ENCODE measurements at regions not wholly inside any gene's neighbourhood (a gene's known extent, or its start where the extent isn't known, plus 50 kb on each side); places are given as distances from the start of the nearest gene placed in this dataset.
"Not testable (repeated sequence)": the region's sequence is repeated elsewhere in the genome, so short reads cannot be mapped to it uniquely, and the experiment has no call there.

DNA sequence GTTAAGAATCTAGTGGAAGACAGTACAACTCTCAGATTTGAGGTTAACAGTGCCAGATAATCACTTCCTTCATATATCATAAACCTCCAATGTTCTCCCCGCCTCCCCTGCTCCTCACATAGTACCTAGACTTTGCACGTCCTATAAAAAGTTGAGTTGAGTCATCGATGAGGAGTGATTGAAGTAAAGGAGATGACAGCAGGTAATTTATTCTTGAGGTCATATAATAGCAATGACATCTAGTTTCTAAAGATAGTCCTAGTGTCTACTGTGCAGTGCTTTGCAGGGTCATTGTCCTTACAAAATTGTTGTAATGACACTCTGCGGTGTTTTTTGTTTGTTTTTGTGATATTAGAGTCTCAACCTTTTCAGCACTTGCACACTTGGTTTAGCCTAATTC is 510.5 kb upstream of the LRFN5 start:
- DNase-seq (ENCODE audit: low read depth, low spot score), result no peak

DNA sequence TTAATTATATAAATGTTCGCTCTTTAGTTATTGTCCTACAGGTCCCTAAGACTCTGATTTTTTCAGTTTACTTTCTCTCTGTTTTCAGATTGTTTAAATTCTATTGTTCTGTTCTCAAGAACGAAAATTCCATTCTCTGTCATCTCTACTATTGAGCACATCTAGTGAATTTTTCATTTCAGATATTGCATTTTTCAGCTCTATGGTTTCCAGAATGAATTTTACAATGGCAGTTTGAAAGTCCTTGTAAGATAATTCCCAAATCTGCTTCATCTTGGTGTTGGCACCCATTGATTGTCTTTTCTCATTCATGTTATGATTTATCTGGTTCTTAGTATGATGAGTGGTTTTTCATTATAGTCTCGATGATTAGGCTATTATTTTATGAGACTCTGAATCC is 519.6 kb upstream of the LRFN5 start:
- DNase-seq (ENCODE audit: low read depth, low spot score), result no peak

DNA sequence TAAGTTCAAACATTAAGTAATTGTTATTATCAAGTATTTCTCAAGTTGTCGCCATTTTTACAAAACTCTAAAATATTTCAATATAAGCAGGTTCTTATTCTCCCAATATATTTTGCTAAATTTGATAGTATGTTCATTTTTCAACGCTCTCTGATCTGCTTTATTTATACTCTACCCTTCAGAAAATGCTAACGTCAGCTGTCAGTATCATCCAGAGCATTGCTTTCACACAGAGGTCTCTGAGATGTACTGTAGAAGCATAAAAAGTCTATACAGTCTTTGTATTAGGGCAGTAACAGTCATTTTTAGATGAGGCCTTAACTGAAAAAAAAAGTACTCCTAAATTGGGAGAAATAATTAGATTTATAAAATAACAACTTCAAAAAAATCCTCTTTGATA is 533.1 kb upstream of the LRFN5 start:
- no peak for DNase-seq (ENCODE audit: low read depth, low spot score)

DNA sequence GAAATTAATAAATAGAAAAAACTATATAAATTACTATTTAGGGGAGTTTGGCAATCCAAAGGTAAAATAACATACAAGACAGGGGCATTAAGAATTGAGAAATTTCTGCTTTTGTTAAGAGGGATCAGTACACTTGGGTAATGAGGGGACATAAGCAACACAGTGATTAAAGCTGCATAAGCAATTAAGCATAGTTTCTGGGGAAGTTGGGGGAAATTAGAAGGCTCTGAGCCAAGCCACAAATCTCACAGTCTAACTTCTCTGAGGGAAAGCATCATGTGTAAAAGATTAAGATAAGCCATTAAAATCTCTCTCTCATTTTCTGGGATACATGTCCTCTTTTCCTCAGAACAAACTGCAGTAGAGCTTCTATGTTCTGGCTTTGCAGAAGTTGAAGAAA is 533.9 kb upstream of the LRFN5 start:
- DNase-seq (ENCODE audit: low read depth, low spot score), result no peak

DNA sequence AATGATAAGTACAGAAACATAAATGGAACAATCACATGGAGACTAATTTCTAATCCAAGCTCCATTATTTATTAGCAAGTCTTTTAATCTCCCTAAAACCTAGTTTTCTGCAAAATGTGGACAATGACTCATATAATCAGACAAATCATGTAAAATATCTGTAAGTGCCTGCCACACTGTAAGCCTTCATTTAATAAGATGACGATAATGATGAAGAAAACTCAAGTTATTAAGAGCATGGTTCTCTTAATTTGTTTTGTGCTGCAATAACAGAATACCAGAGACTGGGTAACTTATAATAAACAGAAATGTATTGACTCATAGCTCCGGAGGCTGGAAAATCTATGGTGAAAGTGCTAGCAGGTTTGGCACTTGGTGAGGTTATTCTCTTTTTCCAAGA is 535.3 kb upstream of the LRFN5 start:
- no peak for DNase-seq (ENCODE audit: low read depth, low spot score)

DNA sequence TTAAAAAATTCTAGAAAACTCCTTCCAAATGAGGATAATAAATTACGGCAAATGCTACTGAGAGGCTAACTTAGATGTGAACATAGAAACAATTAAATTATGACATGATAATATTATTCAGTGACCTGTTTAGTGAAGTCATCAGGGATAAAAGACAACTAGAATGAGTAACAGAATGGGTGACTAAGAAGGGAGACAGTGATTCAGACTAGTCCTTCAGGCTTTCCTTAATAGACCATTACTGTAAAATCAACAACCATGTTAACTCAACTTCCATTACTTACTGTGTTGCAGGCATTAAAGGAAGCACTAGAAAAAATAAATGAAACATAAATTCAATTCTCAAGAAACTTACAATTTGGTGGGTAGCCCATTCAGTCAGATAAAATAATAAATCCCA is 543.9 kb upstream of the LRFN5 start:
- no peak for DNase-seq (ENCODE audit: low read depth, low spot score)

DNA sequence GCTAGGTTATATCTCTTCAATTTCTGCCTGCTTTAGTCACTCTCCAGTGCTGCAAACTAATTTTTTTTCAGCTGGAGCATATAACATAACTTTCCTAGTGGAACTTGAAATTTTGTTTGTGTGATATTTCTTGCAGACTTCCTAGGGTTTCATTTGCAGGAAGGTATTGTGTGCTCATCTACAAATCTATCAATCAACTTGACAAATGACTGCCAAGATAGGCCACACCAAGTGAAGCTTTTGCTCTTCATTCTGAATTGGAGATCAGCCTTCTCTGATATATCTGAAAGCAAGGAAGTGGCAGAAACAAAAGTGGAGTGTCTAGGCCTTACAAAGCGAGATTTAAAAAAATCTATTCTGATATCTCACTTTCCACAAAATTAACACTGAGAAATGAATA is 551.1 kb upstream of the LRFN5 start:
- DNase-seq (ENCODE audit: low read depth, low spot score), result no peak

DNA sequence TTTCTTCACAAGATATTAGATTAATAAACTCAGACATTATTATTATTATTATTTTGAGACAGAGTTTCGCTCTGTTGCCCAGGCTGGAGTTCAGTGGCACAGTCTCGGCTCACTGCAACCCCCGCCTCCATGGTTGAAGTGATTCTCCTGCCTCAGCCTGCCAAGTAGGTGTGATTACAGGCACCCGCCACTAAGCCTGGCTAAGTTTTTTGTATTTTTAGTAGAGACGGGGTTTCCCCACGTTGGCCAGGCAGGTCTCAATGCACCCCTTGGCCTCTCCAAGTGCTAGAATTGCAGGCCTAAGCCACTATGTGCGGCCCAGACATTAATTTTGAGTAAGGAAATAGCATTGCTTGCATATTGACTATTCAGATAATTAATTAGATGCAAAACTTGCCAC is 554.9 kb upstream of the LRFN5 start:
- peak; percentile 17 for DNase-seq (ENCODE audit: low read depth, low spot score)

DNA sequence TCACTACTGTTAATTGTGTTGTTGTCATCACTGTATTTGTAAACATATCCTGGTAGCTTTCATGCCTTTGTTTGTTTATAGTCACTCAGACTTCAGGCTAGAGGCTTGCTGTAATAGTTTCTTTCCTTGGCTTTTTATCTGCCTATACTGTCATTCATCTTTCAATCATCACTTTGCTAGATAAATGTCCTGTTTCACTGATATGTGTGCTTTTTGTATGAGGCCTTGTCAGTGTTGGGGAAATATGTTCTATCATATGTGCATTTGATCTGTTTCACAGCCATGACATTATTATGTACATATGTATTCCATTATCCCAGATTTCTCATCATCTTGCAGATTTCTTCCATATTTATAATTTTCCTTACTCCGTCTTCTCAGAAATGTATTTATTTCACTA is 558.9 kb upstream of the LRFN5 start:
- no peak for DNase-seq (ENCODE audit: low read depth, low spot score)

DNA sequence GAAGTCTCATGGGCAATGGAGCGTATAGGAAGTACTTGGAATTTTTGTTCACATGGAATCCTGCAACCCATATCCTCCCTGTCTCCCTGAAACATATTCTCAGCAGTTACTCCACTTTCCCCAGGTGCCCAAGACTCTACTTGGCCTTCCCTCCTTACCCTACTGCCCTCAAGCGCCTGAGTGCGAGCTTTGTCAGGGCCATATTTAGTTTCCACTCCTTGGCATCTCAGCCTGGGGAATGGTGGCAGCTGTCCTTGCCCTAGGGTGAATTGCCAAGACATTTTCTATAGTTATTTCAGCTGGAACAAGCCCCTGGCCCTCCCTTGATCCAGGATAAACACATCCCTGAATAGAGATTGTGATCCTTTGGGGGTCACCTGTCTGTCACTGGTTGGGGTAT is 569.3 kb upstream of the LRFN5 start:
- DNase-seq (ENCODE audit: low read depth, low spot score), result no peak

DNA sequence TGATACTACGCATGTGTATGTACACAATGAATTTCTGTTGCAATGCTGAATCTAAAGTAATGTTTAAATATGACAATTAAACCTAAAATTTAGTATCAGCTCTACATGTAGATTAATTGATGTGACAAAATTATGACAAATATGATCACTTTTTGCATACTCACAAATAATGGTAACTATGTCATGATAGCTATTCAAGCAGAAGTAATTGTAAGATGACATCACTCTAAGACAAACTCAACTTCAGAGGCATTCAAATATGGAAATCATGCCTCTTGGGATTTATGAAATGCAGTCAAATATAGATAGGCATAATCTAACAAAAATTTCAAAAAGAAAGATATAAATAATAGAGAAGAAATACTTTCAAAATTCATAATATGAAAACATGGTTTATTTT is 571.7 kb upstream of the LRFN5 start:
- DNase-seq (ENCODE audit: low read depth, low spot score), result no peak

DNA sequence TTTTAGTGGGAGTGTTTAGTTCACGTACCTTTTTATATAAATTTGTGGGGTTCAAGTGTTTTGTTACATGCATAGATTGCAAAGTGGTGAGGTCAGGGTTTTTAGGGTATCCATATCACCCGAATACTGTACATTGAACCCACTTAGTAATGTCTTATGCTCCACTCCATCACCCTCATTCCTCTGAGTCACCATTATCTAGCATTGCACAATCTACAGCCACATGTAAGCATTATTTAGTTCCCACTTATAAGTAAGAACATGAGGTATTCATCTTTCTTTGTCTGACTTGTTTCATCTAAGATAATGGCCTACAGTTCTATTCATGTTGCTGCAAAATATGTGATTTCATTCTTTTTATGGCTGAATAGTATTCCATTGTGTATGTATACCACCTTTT is 583.7 kb upstream of the LRFN5 start:
- no peak for DNase-seq (ENCODE audit: low read depth, low spot score)

DNA sequence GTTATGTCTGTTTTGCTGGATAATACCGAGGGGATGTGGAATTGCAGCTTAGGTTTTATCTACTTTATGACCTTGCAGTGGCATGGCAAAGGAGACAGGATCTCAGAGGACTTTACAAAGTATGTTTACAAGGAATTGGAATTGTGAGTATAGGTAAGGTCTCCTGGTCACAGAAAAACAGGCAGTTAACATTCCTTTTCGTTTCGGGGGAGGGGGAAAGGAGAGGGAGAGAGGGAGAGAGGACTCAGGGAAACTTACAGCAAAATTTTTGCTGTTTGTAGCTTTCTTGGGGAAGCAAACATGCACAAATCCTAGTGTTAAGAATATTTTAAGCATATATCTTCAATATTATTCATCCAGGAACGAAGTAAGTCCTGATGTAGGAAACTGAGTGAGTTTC is 590.5 kb upstream of the LRFN5 start:
- DNase-seq (ENCODE audit: low read depth, low spot score), result peak; percentile 12

DNA sequence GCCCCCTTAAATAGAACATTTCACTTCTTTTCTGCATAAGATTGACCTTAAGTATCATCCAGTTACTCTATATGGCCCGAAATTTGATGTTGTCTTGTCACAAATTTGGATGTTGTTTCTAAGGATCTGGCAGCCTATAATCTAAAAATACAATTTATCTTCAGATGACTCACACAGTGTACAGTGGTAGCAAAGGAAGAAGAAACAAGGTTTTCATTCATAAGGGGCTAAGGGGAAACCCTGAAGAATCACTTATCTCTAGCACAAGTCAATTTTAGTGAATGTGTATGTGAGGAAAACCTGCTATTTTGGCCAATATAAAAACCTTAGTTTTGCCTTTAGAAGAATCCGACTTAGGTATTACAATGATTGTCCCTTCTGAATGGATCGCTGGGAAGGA is 606.3 kb upstream of the LRFN5 start:
- no peak for DNase-seq (ENCODE audit: low read depth, low spot score)

DNA sequence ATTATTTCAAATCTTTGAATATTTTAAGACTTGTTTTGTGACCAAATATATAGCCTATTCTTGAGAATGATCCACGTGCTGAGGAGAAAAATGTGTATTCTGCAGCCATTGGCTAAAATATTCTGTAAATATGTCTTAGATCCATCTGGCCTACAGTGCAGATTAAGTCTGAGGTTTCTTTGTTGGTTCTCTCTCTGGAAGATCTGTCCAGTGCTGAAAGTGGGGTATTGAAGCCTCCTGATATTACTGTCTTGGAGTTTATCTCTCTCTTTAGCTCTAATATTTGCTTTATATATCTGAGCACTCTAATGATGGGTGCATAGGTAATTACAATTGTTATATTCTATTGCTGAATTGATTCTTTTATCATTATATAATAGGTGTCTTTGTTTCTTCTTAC is 617.4 kb upstream of the LRFN5 start:
- no peak for DNase-seq (ENCODE audit: low read depth, low spot score)

DNA sequence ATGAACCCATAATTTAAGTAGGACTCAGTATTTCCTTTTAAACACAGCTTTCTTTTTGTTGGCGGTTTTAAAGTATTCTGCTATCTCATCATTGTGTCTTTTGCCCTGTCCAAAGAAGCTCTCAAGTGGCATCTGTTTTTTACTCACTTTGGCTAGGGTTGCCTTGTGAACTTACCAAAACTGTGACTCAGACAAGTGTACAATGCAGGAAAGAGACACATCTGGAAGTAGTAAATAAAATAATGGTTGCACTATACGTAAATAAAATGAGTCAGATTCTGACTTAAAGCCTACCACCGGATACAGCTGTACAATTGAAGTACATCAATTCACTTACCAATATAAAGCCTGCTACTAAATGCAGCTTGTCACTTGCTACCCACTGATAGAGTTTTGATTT is 619.2 kb upstream of the LRFN5 start:
- no peak for DNase-seq (ENCODE audit: low read depth, low spot score)

DNA sequence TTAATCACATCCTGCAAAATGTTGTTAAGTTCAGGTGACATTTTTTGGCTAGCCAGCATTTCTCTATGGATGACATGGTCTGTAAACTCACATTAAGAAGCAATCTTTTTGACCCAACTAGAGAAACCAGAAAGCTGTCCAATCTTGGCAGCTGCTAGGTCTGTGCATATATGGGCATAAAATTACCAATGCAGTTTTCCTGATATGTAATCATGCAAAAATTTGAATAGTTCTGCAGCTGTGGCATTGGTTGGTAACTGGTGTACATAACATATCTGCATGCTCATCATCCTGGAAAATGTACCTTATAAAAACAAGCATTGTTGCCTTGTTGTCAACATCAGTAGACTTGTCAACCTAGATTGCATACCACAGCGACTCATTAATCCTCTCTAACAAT is 620.0 kb upstream of the LRFN5 start:
- no peak for DNase-seq (ENCODE audit: low read depth, low spot score)

DNA sequence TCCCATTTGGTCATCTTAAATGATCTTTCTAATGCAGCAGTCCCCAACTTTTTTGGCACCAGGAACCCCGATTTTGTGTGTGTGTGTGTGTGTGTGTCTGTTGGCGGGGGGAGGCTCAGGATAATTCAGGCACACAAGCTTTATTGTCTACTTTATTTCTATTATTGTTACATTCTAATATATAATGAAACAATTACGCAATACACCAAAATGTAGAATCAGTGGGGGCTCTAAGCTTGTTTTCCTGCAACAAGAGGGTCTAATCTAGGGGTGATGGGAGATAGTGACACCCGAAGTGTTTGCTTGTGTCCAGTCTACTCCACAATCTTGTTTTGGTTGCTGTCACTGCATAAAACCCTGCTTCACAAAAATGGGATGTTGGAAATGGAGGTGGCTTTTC is 621.1 kb upstream of the LRFN5 start:
- no peak for DNase-seq (ENCODE audit: low read depth, low spot score)

DNA sequence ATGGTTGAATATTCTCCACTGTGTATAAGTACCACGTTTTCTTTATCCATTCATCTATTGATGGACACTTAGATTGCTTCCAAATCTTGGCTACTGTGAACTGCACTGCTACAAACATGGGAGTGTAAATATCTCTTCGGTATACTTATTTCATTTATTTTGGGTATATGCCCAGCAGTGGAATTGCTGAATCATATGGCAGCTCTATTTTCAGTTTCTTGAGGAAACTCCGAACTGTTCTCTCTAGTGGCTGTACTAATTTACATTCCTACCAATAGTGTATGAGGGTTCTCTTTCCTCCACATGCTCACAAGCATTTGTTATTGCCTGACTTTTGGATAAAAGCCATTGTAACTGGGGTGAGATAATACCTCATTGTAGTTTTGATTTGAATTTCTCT is 623.1 kb upstream of the LRFN5 start:
- DNase-seq (ENCODE audit: low read depth, low spot score), result no peak

DNA sequence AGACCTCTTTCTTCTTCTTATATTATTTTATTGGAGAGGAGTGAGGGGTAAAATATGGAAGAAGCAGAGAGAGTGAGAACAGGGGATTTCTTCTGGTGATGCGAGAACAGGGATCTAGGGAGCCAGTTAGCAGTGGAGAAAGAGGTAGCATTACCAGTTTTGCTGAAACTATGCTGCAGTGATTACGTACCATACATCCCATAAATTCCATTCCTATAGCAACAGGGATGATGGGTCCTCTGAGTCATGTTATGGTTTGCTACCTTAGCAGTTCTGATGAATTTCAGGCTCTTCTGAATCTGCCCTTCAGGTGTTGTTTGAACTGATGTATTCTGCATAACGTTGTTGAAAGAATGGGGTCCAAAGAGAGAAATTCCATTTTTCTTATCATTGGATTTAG is 625.4 kb upstream of the LRFN5 start:
- DNase-seq (ENCODE audit: low read depth, low spot score), result no peak

DNA sequence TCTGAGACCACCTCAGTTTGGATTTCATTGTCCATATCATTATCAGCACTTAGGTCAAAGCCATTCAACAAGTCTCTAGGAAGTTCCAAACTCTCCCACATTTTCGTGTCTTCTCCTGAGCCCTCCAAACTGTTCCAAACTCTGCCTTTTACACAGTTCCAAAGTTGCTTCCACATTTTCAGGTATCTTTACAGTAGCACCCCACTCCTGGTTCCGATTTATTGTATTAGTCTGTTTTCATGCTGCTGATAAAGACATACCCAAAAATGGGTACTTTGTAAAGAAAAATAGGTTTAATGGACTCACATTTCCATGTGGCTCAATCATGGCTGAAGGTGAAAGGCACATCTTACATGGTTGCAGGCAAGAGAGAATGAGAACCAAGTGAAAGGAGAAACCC is 646.4 kb upstream of the LRFN5 start:
- not testable (repeated sequence) for DNase-seq (ENCODE audit: low read depth, low spot score)

DNA sequence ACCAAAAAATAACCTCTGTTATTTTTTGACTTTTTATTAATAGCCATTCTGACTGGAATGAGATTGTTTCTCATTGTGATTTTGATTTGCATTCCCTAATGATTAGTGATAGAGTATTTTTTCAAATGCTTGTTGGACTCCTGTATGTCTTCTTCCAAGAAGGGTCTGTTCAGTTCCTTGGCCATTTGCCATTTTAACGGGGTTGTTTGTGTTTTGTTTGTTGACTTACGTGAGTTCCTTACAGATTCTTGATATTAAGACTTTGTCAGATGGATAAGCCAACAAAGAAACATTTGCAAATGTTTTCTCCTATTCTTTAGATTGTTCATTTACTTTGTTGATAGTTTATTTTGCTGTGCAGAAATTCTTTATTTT is 651.6 kb upstream of the LRFN5 start:
- DNase-seq (ENCODE audit: low read depth, low spot score), result peak; percentile 20

DNA sequence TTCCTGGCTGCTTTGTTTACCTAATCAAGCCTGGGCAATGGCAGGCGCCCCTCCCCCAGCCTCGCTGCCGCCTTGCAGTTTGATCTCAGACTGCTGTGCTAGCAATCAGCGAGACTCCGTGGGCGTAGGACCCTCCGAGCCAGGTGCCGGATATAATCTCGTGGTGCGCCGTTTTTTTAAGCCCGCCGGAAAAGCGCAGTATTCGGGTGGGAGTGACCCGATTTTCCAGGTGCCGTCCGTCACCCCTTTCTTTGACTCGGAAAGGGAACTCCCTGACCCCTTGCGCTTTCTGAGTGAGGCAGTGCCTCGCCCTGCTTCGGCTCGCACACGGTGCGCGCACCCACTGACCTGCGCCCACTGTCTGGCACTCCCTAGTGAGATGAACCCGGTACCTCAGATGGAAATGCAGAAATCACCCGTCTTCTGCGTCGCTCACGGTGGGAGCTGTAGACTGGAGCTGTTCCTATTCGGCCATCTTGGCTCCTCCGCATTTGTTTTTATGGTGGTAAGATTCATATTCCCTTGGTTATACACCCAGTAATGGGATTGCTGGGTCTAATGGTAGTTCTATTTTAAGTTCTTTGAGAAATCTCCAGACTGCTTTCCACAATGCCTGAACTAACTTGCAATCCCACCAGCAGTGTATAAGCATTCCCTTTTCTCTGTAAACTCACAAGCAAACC is 652.1 kb upstream of the LRFN5 start:
- peak; percentile 22 for DNase-seq (ENCODE audit: low read depth, low spot score)

DNA sequence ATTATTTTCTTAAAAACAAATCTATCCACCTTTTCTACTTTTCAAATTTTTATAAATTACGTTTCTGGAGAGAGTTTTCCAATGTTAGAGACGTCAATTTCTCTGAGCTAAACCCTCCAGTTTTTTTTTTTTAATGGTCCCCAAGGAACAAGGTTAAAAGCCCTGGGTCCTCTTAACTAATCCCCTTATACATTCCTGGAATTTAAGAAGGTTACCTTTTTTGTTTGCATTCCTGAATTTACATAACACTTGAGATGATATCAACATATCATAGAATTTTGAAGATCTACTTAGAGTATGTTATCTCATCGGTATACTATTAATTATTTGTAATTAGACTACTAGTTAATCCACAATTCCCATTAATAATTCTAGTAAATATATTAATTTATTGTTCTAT is 662.2 kb upstream of the LRFN5 start:
- no peak for DNase-seq (ENCODE audit: low read depth, low spot score)

DNA sequence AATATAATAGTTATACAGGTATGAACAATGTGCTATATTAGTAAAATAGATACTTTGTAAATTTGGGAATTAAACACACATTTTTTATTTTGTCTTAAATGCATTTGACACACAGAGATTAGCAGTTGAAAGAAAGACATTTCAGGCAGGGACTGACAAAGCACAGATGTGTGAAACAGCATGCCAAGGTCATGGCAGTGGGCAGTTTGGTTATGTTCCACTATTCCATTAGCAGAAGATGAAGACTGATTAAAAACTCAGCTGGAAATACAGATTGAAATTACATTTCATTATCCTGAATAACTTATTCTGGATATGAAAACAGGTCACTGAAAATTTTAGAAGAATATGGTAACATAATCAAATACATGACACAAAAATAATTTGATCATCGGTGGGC is 669.8 kb upstream of the LRFN5 start:
- no peak for DNase-seq (ENCODE audit: low read depth, low spot score)

Data from ELF-1 (cell line).